Fibroblast of skin of abdomen (primary cell): ENCODE measurements at regions not wholly inside any gene's neighbourhood (a gene's known extent, or its start where the extent isn't known, plus 50 kb on each side); places are given as distances from the start of the nearest gene placed in this dataset.

ENCODE experiments used
- DNase-seq: peaks from one replicate; pipeline ENCODE4 v3.0.0-alpha.2; 2013

DNA sequence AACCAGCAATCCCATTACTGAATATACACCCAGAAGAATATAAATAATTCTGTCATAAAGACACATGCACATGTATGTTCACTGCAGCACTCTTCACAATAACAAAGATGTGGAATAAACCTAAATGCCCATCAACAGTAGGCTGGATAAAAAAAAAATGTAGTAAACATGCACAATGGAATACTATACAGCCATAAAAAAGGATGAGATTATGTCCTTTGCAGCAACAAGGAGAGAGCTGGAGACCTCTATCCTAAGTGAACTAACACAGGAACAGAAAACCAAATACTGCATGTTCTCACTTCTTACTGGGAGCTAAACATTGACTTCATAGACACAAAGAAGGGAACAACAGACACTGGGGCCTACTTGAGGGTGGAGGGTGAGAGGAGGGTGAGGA is 2067.7 kb downstream of the ARAP2 start:
- DNase-seq, result no peak

GRCh38 chr4:34178476-34178875 is 2065.8 kb downstream of the ARAP2 start:
- no peak for DNase-seq

GRCh38 chr4:34181311-34181841 is 2062.9 kb downstream of the ARAP2 start:
- DNase-seq, result peak; percentile 97

GRCh38 chr4:34181891-34182290 is 2062.4 kb downstream of the ARAP2 start:
- peak; percentile 58 for DNase-seq

DNA sequence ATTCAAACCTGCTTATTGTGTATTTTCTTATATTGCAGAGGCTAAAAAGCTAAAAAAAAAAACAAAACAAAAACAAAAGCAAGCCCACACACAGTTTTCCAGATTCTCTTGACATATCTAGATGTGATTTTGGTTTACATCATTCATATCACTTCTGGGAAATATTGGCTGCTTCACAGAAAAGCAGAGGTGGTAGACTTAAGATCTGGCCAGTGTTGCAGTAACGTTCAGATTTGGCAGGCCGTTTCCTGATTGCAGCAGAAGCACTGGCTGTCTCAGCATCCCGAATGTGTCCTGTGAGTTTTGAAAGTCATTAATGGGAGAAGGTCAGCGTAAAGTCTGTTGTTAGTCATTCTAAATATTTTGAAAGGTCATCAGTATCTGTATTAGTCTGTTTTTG is 2062.0 kb downstream of the ARAP2 start:
- DNase-seq, result peak; percentile 18

DNA sequence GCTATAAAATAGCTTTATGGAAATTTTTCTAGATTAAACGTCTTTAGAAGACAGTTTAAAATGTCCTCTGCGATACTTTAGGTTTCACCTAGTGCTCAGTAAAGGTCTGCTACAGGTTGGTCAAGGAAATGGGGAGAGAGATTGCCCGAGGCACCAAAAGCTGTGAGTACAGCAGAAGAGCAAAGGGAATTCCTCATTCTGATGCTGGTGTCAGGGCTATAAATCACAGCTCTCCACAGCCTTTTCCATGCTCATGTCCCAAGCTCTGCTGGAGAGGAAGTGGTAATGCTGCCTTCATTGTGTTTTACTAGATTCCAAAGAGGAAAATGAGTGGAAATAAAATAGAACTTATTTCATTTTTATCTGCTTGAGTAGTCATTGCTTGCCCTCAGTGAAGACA is 2060.4 kb downstream of the ARAP2 start:
- DNase-seq, result peak; percentile 59

DNA sequence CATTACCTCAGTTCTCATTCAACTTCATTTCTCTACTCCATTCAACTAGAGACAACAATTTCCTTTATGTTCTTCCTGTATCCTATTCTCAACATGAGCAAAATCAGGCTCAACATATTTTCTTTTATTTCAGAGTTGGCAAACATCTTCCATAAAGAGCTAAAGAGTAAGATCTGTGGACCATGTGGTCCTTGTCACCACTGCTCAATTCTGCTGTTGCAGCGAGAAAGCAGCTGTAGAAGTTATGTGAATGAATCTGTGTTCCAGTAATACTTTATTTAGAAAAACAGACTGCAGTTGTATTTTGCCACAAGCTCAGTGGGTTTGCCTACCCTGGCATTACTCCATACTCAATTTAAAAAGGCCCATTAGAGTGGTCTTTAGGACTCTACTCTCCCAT is 2057.3 kb downstream of the ARAP2 start:
- no peak for DNase-seq

DNA sequence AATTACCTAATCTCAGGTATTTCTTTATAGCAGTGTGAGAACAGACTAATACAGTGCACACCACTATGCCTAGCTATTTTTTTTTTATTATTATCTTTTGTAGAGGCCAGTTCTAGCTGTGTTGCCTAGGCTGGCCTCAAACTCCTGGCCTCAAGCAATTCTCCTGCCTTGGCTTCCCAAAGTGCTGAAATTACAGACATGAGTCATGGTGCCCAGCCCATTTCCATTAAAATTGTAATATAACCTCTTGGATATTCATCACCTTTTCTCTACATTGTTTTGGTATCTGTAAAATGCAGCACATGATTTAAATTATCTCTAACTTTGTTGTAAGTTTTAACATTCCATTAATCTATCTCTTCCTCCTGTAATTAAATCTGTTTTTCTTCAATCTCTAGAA is 2052.9 kb downstream of the ARAP2 start:
- peak; percentile 24 for DNase-seq

DNA sequence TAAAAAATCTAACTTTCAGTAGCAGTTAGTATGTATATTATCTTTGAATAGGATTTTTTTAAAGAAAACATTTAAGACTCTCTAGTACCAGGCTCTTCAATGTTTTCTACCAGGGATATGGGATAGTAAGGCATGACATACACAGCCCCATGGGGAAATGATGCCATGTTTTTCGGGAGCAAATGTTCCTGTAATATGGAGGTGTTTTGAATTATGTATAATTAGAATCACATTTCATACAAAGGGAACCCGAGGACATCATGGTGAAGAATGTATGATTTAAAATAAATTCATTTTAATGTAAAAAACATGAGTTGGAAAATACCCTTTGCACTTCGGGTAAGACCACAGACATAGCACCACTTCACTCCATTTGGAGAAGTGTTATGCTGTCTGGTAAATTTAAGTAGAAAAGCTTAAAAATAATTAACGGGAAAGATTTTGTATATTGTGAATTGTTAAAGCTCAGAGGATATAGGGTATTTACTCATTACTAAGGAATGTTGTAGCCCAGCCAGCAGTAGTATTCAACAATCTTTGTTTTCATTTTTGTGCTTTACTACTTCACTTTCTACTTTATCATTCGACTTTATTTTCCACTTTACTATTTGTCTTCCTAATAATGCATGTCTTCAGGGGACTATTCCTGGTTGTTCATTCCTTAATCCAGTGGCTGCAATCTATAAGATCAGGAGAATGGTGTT is 2050.7 kb downstream of the ARAP2 start:
- DNase-seq, result peak; percentile 69

DNA sequence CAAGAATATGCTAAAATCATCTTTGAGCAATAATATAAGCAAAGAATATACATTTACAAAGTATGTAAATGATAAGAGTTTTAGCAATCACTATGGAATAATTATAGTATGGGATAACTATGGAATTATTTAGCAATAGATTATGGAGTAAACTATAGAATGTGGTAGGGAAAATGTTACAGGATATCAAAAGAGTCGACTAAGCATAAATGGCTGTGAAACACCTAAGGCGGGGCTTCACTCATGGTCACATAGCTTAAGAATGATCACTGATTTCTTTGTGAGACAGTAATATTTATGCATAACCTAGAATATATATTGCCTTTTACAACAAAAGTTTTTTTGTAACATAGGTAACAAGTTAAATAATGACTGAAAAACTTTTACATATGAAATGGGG is 2049.7 kb downstream of the ARAP2 start:
- no peak for DNase-seq

DNA sequence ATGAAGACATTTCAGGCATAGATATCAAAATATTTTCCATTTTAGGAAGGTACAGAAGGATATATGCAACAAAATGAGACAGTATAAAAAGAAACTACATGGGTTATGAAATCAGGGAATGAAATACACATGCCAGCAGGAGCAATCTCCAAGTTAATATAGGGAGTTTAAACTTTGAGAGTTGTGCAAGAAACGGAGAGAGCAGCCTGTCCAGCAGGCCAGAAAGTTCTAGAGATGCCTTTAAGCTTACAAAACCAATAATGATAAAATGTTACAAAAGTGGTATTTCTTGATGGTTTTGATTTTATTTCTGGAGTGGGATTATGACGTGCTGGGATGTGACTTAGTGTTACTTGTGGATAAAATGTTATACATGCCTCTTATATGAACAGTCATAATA is 2047.9 kb downstream of the ARAP2 start:
- DNase-seq, result no peak

DNA sequence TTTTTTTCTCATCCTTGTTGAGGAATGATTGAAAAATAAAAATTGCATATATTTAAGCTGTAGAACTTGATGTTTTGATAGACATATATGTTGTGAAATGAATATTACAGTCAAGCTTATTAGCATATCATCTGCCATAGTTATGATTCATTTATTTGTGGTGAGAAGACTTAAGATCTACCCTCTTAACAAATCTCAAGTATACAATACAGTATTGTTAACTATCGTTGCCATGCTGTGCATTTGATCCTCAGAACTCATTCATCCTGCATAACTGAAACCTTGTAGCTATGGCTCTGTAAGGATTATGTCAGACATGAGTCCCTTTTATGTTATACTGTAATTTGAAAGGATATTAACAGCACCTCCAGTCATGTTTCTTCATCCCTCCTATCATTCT is 2045.3 kb downstream of the ARAP2 start:
- DNase-seq, result no peak

GRCh38 chr4:34200535-34200934 is 2043.8 kb downstream of the ARAP2 start:
- no peak for DNase-seq

- no peak for DNase-seq
Measured at GRCh38 chr4:34202154-34202553, 2042.2 kb downstream of the ARAP2 start.

DNA sequence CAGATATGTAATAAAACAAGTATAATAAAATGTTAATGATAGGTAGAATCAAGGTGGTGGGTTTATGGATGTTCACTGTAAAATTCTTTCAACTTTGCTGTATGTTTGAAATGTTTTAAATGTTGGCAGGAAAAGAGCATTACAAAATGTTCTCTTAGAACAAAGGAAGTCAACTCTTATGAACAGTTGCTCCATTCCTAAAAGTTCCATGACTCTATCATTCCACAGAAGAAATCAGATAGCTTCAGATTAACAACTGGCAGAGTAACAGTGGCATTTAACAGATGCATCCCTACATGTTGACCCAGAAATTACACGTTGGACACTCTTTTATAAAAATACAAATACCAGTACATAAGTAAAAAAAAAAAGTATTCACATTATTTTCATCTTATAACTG is 2023.7 kb downstream of the ARAP2 start:
- no peak for DNase-seq

DNA sequence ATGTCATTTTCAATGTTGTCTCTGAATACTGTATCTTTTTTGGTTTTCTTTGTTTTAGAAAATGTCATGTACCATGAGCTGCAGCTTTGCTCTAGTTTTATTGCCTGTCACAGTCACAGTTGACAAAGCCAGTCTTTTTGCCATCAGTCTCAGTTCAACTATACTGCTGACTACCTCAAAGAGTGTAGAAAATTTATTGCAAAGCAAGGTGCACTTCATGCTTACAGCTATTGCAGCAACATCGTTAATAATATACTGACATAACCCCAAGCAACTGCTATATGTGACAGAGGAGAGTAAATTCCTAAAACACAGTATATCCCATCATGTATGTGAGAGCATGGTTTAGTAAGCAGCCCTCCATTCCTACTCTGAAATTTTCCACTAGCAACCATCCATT is 2022.3 kb downstream of the ARAP2 start:
- DNase-seq, result no peak

DNA sequence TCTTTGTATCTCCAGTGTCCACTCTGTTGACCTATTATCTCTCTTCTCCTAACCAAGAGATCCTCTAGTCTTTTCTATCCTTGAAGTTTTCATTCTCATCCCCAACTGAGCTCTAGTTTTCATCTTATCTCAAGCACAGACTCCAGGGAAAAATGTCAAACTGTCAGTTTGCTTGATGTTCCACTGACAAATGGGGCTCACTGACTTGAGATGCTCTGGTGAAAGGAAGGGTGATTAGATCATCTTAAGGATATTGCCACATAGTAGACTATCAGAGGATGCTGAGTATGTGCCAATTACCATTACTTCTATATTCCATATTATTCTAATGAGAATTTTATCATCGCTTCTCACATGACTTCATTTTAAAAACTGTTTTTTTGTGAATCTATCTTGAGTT is 2008.2 kb downstream of the ARAP2 start:
- no peak for DNase-seq

DNA sequence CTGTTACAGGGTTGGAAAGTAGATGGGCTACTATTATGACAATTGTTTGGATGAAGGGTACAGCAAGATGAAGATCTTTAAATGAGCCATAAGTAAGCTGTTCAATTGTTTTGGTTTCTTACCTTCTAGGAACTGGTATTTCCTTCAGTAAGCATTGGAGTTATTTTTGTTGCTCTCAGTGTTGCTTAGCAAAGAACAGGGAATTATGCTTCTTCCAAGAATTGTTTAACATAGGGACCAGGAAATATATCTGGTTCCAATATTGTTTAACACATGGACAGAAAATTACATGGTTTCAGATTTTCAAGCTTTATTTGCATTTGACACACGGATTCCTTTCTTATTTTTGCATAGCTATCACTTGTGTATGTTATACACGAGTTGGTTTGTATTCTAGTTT is 1999.0 kb downstream of the ARAP2 start:
- no peak for DNase-seq

DNA sequence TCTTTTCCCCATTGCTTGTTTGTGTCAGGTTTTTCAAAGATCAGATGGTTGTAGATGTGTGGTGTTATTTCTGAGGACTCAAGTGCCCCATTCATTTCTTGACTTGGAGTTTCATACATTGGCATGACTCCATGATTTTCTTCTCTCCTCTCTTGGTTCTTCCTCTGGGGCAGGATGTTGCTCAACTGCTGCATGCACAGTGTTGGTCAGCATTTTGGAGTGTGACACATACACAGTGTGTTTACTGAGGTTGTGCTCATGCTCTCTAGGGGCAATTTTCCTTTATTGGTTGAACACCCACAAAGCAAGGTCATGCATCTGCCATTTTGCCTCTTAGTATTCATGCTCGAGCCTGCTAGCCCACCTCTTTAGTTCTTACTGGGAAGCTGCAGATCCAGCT is 1993.8 kb downstream of the ARAP2 start:
- DNase-seq, result peak; percentile 37

GRCh38 chr4:34253239-34253638 is 1991.1 kb downstream of the ARAP2 start:
- DNase-seq, result no peak

DNA sequence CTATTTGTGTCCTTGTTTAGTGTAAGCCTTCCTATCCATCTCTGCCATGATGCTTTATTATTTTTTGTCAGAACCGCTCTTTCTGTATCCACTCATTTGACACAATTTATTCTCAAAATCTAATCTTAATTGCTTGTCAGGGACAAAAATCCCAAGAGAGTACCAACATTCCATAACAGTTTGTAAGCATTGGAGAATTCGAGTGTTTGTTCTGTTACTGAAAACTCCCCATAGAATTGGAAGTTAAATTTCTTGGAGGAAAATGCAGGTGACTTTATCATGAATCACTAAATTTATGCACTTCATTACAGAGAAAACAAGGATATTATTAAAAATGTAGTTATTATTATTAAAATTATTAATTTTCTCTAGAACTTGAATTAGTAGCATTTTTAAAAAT is 1986.1 kb downstream of the ARAP2 start:
- DNase-seq, result peak; percentile 14

DNA sequence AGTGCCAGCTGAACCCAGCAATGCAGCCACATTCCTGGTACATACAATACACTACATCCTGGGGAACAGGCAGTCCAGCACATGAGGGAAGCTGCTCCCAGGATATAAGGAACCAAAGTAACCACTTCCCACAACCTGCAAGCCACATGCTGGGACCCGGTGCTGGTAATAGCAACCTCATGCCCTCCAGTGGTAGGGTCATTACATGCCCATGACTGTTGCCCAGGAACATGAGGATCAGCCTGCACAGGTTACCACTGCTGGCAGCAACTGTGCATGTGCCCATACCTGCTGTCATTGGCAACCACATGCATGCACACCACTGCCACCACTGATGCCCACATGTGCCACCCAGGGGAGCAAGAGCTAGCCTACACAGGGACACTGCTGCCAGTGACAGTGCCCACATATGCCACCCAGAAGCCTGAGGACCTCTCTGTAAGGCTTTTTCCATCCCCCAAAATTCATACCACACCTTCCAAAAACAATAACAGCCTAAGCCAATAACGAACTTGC is 1982.5 kb downstream of the ARAP2 start:
- no peak for DNase-seq

DNA sequence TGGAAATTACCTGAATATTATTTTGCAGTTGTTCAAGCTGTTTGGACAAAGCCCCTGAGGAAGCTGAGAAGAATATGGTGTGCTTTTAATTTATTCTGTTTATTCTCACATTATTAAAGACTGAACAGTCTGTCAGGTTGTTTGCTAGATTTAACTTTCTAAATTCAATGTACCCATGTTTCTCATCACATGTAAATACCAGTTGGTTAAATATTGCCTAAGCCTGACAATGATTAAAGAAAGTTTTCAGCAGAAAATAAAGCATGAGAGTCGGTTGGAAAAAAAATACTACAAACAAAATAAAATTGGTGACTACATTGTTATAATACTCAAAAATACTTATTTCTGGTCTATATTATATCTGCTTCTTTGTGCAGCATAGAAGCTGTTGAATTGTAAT is 1974.7 kb downstream of the ARAP2 start:
- no peak for DNase-seq

DNA sequence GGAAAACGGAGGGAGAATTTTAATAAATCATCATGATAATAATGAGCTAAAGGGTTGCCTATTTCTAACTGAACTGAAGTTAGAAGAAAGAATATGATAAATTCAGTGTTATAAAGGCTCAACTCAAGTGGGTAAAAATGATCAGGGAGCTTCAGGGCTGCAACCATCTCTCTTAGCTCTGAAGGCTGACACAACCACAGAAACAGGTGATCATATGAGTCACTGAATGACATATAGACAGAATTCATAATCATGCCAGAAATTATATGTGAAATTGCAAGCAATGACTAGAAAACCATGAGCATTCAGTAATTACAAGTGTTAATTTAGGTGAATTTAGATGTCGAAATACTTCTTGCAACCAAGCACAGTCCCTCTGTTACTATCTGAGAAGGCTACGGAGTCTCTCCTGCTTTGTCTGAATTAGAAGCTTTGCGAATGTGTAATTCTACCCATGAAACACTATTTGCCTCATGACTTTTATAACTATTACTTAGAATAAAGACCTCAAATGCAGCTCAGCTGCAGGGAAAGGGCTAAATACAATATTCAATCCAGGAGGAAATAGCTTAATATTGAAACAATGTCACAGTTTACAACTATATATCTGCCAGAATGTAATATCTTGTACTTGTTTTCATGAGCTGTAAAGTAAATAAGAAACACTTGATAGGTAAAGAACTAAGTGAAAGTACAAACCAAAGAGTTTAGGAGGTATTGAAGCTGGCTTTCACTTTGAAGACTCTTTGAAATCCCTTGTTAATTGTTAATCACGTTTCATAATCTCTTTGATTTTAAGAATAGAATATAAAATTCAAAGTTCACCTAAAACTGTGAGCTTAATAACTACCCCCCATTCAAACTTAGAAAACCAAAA is 1972.6 kb downstream of the ARAP2 start:
- no peak for DNase-seq
